ENCODE measurements at regions not wholly inside any gene's neighbourhood (a gene's known extent, or its start where the extent isn't known, plus 50 kb on each side); places are given as distances from the start of the nearest gene placed in this dataset.

GRCh38 chr1:115404911-115405310, 66.9 kb upstream of the NGF start:
- no peak for DNase-seq
- no peak overlapping the region for H3K4me3 ChIP-seq (ENCODE audit: insufficient read depth in 1 of 2, low read depth in 1 of 2, low read length in 2 of 2)
- H3K4ac ChIP-seq (ENCODE audit: low read depth in 1 of 2, low read length in 2 of 2), result no peak overlapping the region
- H2AK5ac ChIP-seq (ENCODE audit: low read length, severe bottlenecking), result no peak overlapping the region
- H3K23ac ChIP-seq (ENCODE audit: low read length in 2 of 2), result no peak overlapping the region
- no peaks in the 10 kb centered on the region for H3K36me3 ChIP-seq (ENCODE audit: control insufficient read depth in 1 of 2, insufficient read depth in 2 of 2, low read depth in 1 of 2, low read length in 2 of 2)
- H4K91ac ChIP-seq (ENCODE audit: low read length), result no peak overlapping the region
- H2BK12ac ChIP-seq (ENCODE audit: low read length in 2 of 2), result no peak overlapping the region
- no peak overlapping the region for H3K18ac ChIP-seq (ENCODE audit: low read depth in 1 of 2, low read length in 2 of 2)
- no peak overlapping the region for H3K14ac ChIP-seq (ENCODE audit: low read length in 2 of 2)
- H2BK5ac ChIP-seq (ENCODE audit: low read depth, low read length, poor library complexity, severe bottlenecking), result no peak overlapping the region
- peaks cover 12% of the 10 kb centered on the region for H3K9me3 ChIP-seq (ENCODE audit: control insufficient read depth, low read length)
- H3K79me1 ChIP-seq (replicated peaks; ENCODE audit: low read length, poor library complexity, severe bottlenecking), result no peaks in the 10 kb centered on the region
- H3K27me3 ChIP-seq (ENCODE audit: control insufficient read depth in 1 of 2, insufficient read depth in 1 of 2, low read length in 2 of 2), result no peaks in the 10 kb centered on the region
- no peak overlapping the region for H3K4me2 ChIP-seq (ENCODE audit: low read length, poor library complexity, severe bottlenecking)
- H2BK120ac ChIP-seq (ENCODE audit: low read depth, low read length), result no peak overlapping the region
- no peak overlapping the region for H2AFZ ChIP-seq (ENCODE audit: low read depth, low read length)
- no peak overlapping the region for H4K8ac ChIP-seq (ENCODE audit: low read length)
- no peak overlapping the region for H3K27ac ChIP-seq (ENCODE audit: low read length, poor library complexity, severe bottlenecking)
- H3K9ac ChIP-seq (ENCODE audit: low read length), result no peak overlapping the region
- WGBS, result 94% methylated on average over 2 of the region's 2 CpGs
- H3K4me1 ChIP-seq (ENCODE audit: control insufficient read depth, insufficient read depth, low read depth, low read length), result no peaks in the 10 kb centered on the region
- no peak overlapping the region for H2BK15ac ChIP-seq (ENCODE audit: low read depth, poor library complexity, severe bottlenecking)

- Histone ChIP-seq H3K4me3 (ENCODE audit: insufficient read depth in 1 of 2, low read depth in 1 of 2, low read length in 2 of 2) (no peak overlapping the region), H2AFZ (ENCODE audit: low read depth, low read length) (no peak overlapping the region), H3K27ac (ENCODE audit: low read length, poor library complexity, severe bottlenecking) (no peak overlapping the region), H3K18ac (ENCODE audit: low read depth in 1 of 2, low read length in 2 of 2) (no peak overlapping the region), H3K9me3 (ENCODE audit: control insufficient read depth, low read length) (peaks cover 12% of the 10 kb centered on the region), H2BK5ac (ENCODE audit: low read depth, low read length, poor library complexity, severe bottlenecking) (no peak overlapping the region), H2BK15ac (ENCODE audit: low read depth, poor library complexity, severe bottlenecking) (no peak overlapping the region), H3K36me3 (ENCODE audit: control insufficient read depth in 1 of 2, insufficient read depth in 2 of 2, low read depth in 1 of 2, low read length in 2 of 2) (no peaks in the 10 kb centered on the region), H3K4me2 (ENCODE audit: low read length, poor library complexity, severe bottlenecking) (no peak overlapping the region), H2AK5ac (ENCODE audit: low read length, severe bottlenecking) (no peak overlapping the region), H3K79me1 (replicated peaks; ENCODE audit: low read length, poor library complexity, severe bottlenecking) (no peaks in the 10 kb centered on the region), H3K27me3 (ENCODE audit: control insufficient read depth in 1 of 2, insufficient read depth in 1 of 2, low read length in 2 of 2) (no peaks in the 10 kb centered on the region), H3K9ac (ENCODE audit: low read length) (no peak overlapping the region), H4K8ac (ENCODE audit: low read length) (no peak overlapping the region), H3K23ac (ENCODE audit: low read length in 2 of 2) (no peak overlapping the region), H2BK12ac (ENCODE audit: low read length in 2 of 2) (no peak overlapping the region), H4K91ac (ENCODE audit: low read length) (no peak overlapping the region), H3K4me1 (ENCODE audit: control insufficient read depth, insufficient read depth, low read depth, low read length) (no peaks in the 10 kb centered on the region), H3K14ac (ENCODE audit: low read length in 2 of 2) (no peak overlapping the region), H2BK120ac (ENCODE audit: low read depth, low read length) (no peak overlapping the region), H3K4ac (ENCODE audit: low read depth in 1 of 2, low read length in 2 of 2) (no peak overlapping the region)
- DNase-seq, result no peak
- 80% methylated on average over 2 of the region's 2 CpGs for WGBS
These were observed 64.7 kb upstream of the NGF start for GRCh38 chr1:115402753-115403184.

DNA sequence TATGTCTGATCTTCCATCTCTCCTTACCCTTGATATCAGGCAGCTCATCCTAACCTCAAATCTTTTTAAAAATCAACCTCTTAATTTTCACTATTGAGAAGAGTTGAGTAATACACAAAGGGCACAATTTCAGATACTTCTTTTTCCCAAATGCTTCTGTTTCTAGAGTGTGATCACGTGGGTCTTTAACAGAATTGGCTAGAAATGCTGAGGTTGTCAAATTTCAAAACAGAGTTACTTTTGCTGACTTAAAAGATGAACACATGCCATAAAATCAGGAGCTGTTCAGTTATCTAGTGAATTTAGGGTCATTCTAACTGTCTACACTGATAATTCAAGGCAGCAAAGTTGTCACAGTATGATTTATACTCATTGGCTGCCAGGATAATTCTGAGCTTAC, 63.6 kb upstream of the NGF start:
- no peak overlapping the region for H3K4ac ChIP-seq (ENCODE audit: low read depth in 1 of 2, low read length in 2 of 2)
- no peak overlapping the region for H4K8ac ChIP-seq (ENCODE audit: low read length)
- H3K27me3 ChIP-seq (ENCODE audit: control insufficient read depth in 1 of 2, insufficient read depth in 1 of 2, low read length in 2 of 2), result no peaks in the 10 kb centered on the region
- WGBS, result no CpG with 5 or more reads among the region's 1 CpG
- H2BK15ac ChIP-seq (ENCODE audit: low read depth, poor library complexity, severe bottlenecking), result no peak overlapping the region
- no peak overlapping the region for H2AK5ac ChIP-seq (ENCODE audit: low read length, severe bottlenecking)
- no peaks in the 10 kb centered on the region for H3K4me1 ChIP-seq (ENCODE audit: control insufficient read depth, insufficient read depth, low read depth, low read length)
- no peak overlapping the region for H3K4me3 ChIP-seq (ENCODE audit: insufficient read depth in 1 of 2, low read depth in 1 of 2, low read length in 2 of 2)
- no peak overlapping the region for H3K23ac ChIP-seq (ENCODE audit: low read length in 2 of 2)
- no peak overlapping the region for H2AFZ ChIP-seq (ENCODE audit: low read depth, low read length)
- H3K79me1 ChIP-seq (replicated peaks; ENCODE audit: low read length, poor library complexity, severe bottlenecking), result no peaks in the 10 kb centered on the region
- H2BK5ac ChIP-seq (ENCODE audit: low read depth, low read length, poor library complexity, severe bottlenecking), result no peak overlapping the region
- H3K9me3 ChIP-seq (ENCODE audit: control insufficient read depth, low read length), result peaks cover 11% of the 10 kb centered on the region
- H3K18ac ChIP-seq (ENCODE audit: low read depth in 1 of 2, low read length in 2 of 2), result no peak overlapping the region
- H3K4me2 ChIP-seq (ENCODE audit: low read length, poor library complexity, severe bottlenecking), result no peak overlapping the region
- DNase-seq, result no peak
- H2BK12ac ChIP-seq (ENCODE audit: low read length in 2 of 2), result no peak overlapping the region
- no peak overlapping the region for H4K91ac ChIP-seq (ENCODE audit: low read length)
- H3K36me3 ChIP-seq (ENCODE audit: control insufficient read depth in 1 of 2, insufficient read depth in 2 of 2, low read depth in 1 of 2, low read length in 2 of 2), result no peaks in the 10 kb centered on the region
- H3K14ac ChIP-seq (ENCODE audit: low read length in 2 of 2), result no peak overlapping the region
- H3K27ac ChIP-seq (ENCODE audit: low read length, poor library complexity, severe bottlenecking), result no peak overlapping the region
- no peak overlapping the region for H2BK120ac ChIP-seq (ENCODE audit: low read depth, low read length)
- H3K9ac ChIP-seq (ENCODE audit: low read length), result no peak overlapping the region

DNA sequence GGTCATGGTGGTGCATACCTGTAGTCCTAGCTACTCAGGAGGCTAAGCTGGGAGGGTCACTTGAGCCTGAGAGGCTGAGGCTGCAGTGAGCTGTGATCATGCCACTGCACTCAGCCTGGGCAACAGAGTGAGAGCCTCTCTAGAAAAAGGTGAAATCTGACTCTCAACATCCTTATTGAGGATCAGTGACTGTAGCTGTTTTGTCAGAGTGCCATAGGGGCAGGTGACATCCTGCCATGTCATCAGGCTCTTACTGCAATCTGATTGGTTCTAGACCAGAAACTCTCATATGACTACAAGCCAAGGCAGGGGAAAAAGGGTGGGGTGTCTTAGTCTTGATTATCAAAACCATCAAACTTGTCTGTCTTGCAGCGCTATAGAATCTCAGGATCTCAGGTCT, 62.8 kb upstream of the NGF start:
- Histone ChIP-seq H3K27me3 (ENCODE audit: control insufficient read depth in 1 of 2, insufficient read depth in 1 of 2, low read length in 2 of 2) (no peaks in the 10 kb centered on the region), H3K14ac (ENCODE audit: low read length in 2 of 2) (no peak overlapping the region)

More for the DNA sequence above, 62.8 kb upstream of the NGF start:
- H3K79me1 ChIP-seq (replicated peaks; ENCODE audit: low read length, poor library complexity, severe bottlenecking), result no peaks in the 10 kb centered on the region
- H3K23ac ChIP-seq (ENCODE audit: low read length in 2 of 2), result no peak overlapping the region
- no peaks in the 10 kb centered on the region for H3K4me1 ChIP-seq (ENCODE audit: control insufficient read depth, insufficient read depth, low read depth, low read length)
- H2BK5ac ChIP-seq (ENCODE audit: low read depth, low read length, poor library complexity, severe bottlenecking), result no peak overlapping the region
- H2BK15ac ChIP-seq (ENCODE audit: low read depth, poor library complexity, severe bottlenecking), result no peak overlapping the region
- no peak overlapping the region for H2AFZ ChIP-seq (ENCODE audit: low read depth, low read length)
- H3K4ac ChIP-seq (ENCODE audit: low read depth in 1 of 2, low read length in 2 of 2), result no peak overlapping the region
- no peak overlapping the region for H3K9ac ChIP-seq (ENCODE audit: low read length)
- H4K91ac ChIP-seq (ENCODE audit: low read length), result no peak overlapping the region
- peaks cover 9% of the 10 kb centered on the region for H3K9me3 ChIP-seq (ENCODE audit: control insufficient read depth, low read length)
- no peak overlapping the region for H3K18ac ChIP-seq (ENCODE audit: low read depth in 1 of 2, low read length in 2 of 2)
- no peaks in the 10 kb centered on the region for H3K36me3 ChIP-seq (ENCODE audit: control insufficient read depth in 1 of 2, insufficient read depth in 2 of 2, low read depth in 1 of 2, low read length in 2 of 2)
- H3K27ac ChIP-seq (ENCODE audit: low read length, poor library complexity, severe bottlenecking), result no peak overlapping the region
- H4K8ac ChIP-seq (ENCODE audit: low read length), result no peak overlapping the region
- H2BK12ac ChIP-seq (ENCODE audit: low read length in 2 of 2), result no peak overlapping the region
- H2BK120ac ChIP-seq (ENCODE audit: low read depth, low read length), result no peak overlapping the region
- no peak for DNase-seq
- 100% methylated on average over 1 of the region's 1 CpG for WGBS
- H3K4me2 ChIP-seq (ENCODE audit: low read length, poor library complexity, severe bottlenecking), result no peak overlapping the region
- H2AK5ac ChIP-seq (ENCODE audit: low read length, severe bottlenecking), result no peak overlapping the region
- H3K4me3 ChIP-seq (ENCODE audit: insufficient read depth in 1 of 2, low read depth in 1 of 2, low read length in 2 of 2), result no peak overlapping the region

Measured in mesenchymal stem cell (in vitro differentiated cells and primary cell).